ENCODE measurements at regions not wholly inside any gene's neighbourhood (a gene's known extent, or its start where the extent isn't known, plus 50 kb on each side); places are given as distances from the start of the nearest gene placed in this dataset.

DNA sequence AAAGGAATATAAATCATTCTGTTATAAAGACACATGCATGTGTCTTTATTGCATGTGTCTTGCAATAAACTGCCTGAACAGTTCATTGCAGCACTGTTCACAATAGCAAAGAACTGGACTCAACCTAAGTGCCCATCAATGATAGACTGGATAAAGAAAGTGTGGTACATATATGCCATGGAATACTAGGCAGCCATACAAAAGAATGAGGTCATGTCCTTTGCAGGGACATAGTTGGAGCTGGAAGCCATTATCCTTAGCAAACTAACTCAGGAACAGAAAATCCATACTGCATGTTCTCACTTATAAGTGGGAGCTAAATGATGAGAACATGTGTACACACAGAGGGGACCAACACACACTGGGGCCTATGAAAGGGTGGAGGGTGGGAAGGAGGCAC is 63.7 kb upstream of the CHD1 start:
- TF ChIP-seq SP1 (CRISPR knock-in tag; conservative IDR thresholded peaks at IDR 0.05) = no peak
- no peak for TF ChIP-seq NR2C2 (CRISPR knock-in tag; IDR thresholded peaks at IDR 0.05)
- TF ChIP-seq, protein P1, sequence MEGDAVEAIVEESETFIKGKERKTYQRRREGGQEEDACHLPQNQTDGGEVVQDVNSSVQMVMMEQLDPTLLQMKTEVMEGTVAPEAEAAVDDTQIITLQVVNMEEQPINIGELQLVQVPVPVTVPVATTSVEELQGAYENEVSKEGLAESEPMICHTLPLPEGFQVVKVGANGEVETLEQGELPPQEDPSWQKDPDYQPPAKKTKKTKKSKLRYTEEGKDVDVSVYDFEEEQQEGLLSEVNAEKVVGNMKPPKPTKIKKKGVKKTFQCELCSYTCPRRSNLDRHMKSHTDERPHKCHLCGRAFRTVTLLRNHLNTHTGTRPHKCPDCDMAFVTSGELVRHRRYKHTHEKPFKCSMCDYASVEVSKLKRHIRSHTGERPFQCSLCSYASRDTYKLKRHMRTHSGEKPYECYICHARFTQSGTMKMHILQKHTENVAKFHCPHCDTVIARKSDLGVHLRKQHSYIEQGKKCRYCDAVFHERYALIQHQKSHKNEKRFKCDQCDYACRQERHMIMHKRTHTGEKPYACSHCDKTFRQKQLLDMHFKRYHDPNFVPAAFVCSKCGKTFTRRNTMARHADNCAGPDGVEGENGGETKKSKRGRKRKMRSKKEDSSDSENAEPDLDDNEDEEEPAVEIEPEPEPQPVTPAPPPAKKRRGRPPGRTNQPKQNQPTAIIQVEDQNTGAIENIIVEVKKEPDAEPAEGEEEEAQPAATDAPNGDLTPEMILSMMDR (IDR thresholded peaks at IDR 0.05) = no peak
- no peak for TF ChIP-seq FOXK1 (CRISPR knock-in tag; IDR thresholded peaks at IDR 0.05)
- TF ChIP-seq KAT7 (CRISPR knock-in tag; IDR thresholded peaks at IDR 0.05; ENCODE audit: borderline replicate concordance) = no peak
- no peak for TF ChIP-seq FOXP1 (CRISPR knock-in tag; IDR thresholded peaks at IDR 0.05; ENCODE audit: borderline replicate concordance)
- TF ChIP-seq IRF2 (CRISPR knock-in tag; IDR thresholded peaks at IDR 0.05; ENCODE audit: borderline replicate concordance, low read depth) = no peak
- TF ChIP-seq RELA (CRISPR knock-in tag; IDR thresholded peaks at IDR 0.05; ENCODE audit: borderline replicate concordance) = no peak

All from WTC11 (cell line).